Fibroblast of lung (primary cell): ENCODE measurements at regions not wholly inside any gene's neighbourhood (a gene's known extent, or its start where the extent isn't known, plus 50 kb on each side); places are given as distances from the start of the nearest gene placed in this dataset.
A peak's percentile ranks its signal among the peaks of the same experiment; 100 is the strongest.

Experiments used
- DNase-seq, 2 donors: peaks; one replicate each; pipeline versions ENCODE4 v3.0.0 to v3.0.0-alpha.2; 2010; ENCODE audit warnings: low read depth in 2 of 2
- H2AFZ ChIP-seq: 2 replicates; pipeline ENCODE4 v1.5.1; 2012; ENCODE audit warnings: low read length, control low read depth, inconsistent platforms
- H3K27ac ChIP-seq: 2 replicates; pipeline ENCODE4 v1.5.1; 2011; ENCODE audit warnings: low read length, control low read depth; ENCODE audit not compliant: insufficient read depth
- H3K27me3 ChIP-seq: 2 replicates; pipeline ENCODE4 v1.5.1; 2011; ENCODE audit warnings: mild to moderate bottlenecking, low read length; ENCODE audit not compliant: control insufficient read depth, insufficient read depth
- H3K36me3 ChIP-seq: 2 replicates; pipeline ENCODE4 v1.5.1; 2011; ENCODE audit warnings: low read length; ENCODE audit not compliant: control insufficient read depth, insufficient read depth
- H3K4me1 ChIP-seq: 2 replicates; pipeline ENCODE4 v1.5.1; 2011; ENCODE audit warnings: low read length; ENCODE audit not compliant: control insufficient read depth, insufficient read depth; ENCODE audit errors: extremely low read depth
- H3K4me2 ChIP-seq: 2 replicates; pipeline ENCODE4 v1.5.1; 2011; ENCODE audit warnings: low read length, control low read depth; ENCODE audit not compliant: insufficient read depth; ENCODE audit errors: extremely low read depth
- H3K4me3 ChIP-seq, 4 experiments: fragments of 200-600 bp in 1 of 4; sonication (generic) in 1 of 4; replicated peaks in 1 of 4; 2 replicates each; pipeline ENCODE4 v1.5.1; 2011 to 2016; ENCODE audit warnings: low read length in 4 of 4, low read depth in 3 of 4, mild to moderate bottlenecking in 3 of 4, control low read depth in 2 of 4, inconsistent platforms in 1 of 4, mixed read lengths in 1 of 4; ENCODE audit not compliant: insufficient read depth in 1 of 4; ENCODE audit errors: control extremely low read depth in 1 of 4
- H3K79me2 ChIP-seq: 2 replicates; pipeline ENCODE4 v1.5.1; 2012; ENCODE audit warnings: mild to moderate bottlenecking, low read length, inconsistent platforms; ENCODE audit not compliant: control insufficient read depth, insufficient read depth
- H3K9ac ChIP-seq: 2 replicates; pipeline ENCODE4 v1.5.1; 2011; ENCODE audit warnings: mild to moderate bottlenecking, low read length, control low read depth; ENCODE audit not compliant: insufficient read depth
- H3K9me3 ChIP-seq: 2 replicates; pipeline ENCODE4 v1.5.1; 2012; ENCODE audit warnings: low read depth, low read length; ENCODE audit not compliant: control insufficient read depth, insufficient read depth
- H4K20me1 ChIP-seq: 2 replicates; pipeline ENCODE4 v1.5.1; 2011; ENCODE audit warnings: low read length; ENCODE audit not compliant: control insufficient read depth, insufficient read depth; ENCODE audit errors: extremely low read depth
- EZH2 ChIP-seq: IDR thresholded peaks from 2 replicates; pipeline ENCODE4 v1.5.1; 2012; ENCODE audit warnings: low read length, control low read depth, mild to moderate bottlenecking; ENCODE audit errors: missing control alignments
- TF ChIP-seq, protein P1 (sequence below), 2 donors: IDR thresholded peaks in 1 of 2; conservative IDR thresholded peaks in 1 of 2; 1 replicate in 1 of 2; 2 replicates in 1 of 2; pipeline ENCODE4 v1.5.1; 2011 to 2012; ENCODE audit warnings: low read length in 2 of 2, control low read depth in 1 of 2, inconsistent platforms in 1 of 2, low read depth in 1 of 2, mild to moderate bottlenecking in 1 of 2

DNA sequence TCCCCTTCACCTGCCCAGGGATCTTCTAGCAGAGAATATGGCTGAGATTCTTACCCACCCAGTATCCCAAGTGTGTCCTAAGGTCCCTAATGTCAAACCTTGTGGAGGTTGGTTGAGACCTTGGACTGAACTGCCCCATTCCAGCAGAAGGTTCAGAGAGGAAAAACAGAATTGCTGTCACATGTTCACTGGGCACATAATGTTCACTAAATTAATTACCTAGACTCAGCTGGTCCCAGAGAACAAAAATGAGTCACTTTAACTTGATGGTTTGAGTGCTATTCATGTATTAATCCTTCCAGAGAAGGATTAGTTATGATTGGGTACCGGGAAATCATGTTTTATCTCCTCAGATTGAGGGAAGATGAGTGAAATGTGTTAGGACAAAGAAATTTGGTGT, 171.3 kb upstream of the GADL1 start:
- Histone ChIP-seq H2AFZ (no peak overlapping the region), H3K9me3 (no peaks in the 10 kb centered on the region), H3K27me3 (no peaks in the 10 kb centered on the region), H3K36me3 (no peaks in the 10 kb centered on the region), H3K4me2 (no peak overlapping the region), H3K79me2 (no peaks in the 10 kb centered on the region), H4K20me1 (no peaks in the 10 kb centered on the region), H3K27ac (no peak overlapping the region), H3K4me3 (no peak overlapping the region), H3K4me1 (no peaks in the 10 kb centered on the region), H3K9ac (no peak overlapping the region)
- DNase-seq = peak; percentile 31 to 41
- TF ChIP-seq, protein P1, sequence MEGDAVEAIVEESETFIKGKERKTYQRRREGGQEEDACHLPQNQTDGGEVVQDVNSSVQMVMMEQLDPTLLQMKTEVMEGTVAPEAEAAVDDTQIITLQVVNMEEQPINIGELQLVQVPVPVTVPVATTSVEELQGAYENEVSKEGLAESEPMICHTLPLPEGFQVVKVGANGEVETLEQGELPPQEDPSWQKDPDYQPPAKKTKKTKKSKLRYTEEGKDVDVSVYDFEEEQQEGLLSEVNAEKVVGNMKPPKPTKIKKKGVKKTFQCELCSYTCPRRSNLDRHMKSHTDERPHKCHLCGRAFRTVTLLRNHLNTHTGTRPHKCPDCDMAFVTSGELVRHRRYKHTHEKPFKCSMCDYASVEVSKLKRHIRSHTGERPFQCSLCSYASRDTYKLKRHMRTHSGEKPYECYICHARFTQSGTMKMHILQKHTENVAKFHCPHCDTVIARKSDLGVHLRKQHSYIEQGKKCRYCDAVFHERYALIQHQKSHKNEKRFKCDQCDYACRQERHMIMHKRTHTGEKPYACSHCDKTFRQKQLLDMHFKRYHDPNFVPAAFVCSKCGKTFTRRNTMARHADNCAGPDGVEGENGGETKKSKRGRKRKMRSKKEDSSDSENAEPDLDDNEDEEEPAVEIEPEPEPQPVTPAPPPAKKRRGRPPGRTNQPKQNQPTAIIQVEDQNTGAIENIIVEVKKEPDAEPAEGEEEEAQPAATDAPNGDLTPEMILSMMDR (conservative IDR thresholded peaks at IDR 0.05 in 1 of 2, IDR thresholded peaks at IDR 0.05 in 1 of 2; ENCODE audit: low read depth in 1 of 2, low read length in 2 of 2) = no peak
- TF ChIP-seq EZH2 = no peak

- H4K20me1 ChIP-seq = no peaks in the 10 kb centered on the region
- DNase-seq = peak; percentile 99
- H3K9me3 ChIP-seq = no peaks in the 10 kb centered on the region
- no peaks in the 10 kb centered on the region for H3K36me3 ChIP-seq
- TF ChIP-seq, protein P1 (conservative IDR thresholded peaks at IDR 0.05 in 1 of 2, IDR thresholded peaks at IDR 0.05 in 1 of 2; ENCODE audit: low read depth in 1 of 2, low read length in 2 of 2) = no peak
- TF ChIP-seq EZH2 = no peak
- no peak overlapping the region for H3K9ac ChIP-seq
- no peak overlapping the region for H2AFZ ChIP-seq
- H3K79me2 ChIP-seq = no peaks in the 10 kb centered on the region
- H3K4me3 ChIP-seq = no peak overlapping the region
- peak overlapping the region; percentile 46 for H3K4me2 ChIP-seq
- no peaks in the 10 kb centered on the region for H3K4me1 ChIP-seq
- H3K27me3 ChIP-seq = no peaks in the 10 kb centered on the region
- no peak overlapping the region for H3K27ac ChIP-seq
These were observed 172.5 kb upstream of the GADL1 start for GRCh38 chr3:31067004-31067403.

- H3K27me3 ChIP-seq = no peaks in the 10 kb centered on the region
- no peak overlapping the region for H3K4me2 ChIP-seq
- no peak overlapping the region for H3K4me3 ChIP-seq
- H3K9ac ChIP-seq = no peak overlapping the region
- TF ChIP-seq, protein P1 (conservative IDR thresholded peaks at IDR 0.05 in 1 of 2, IDR thresholded peaks at IDR 0.05 in 1 of 2; ENCODE audit: low read depth in 1 of 2, low read length in 2 of 2) = no peak
- TF ChIP-seq EZH2 = no peak
- no peak overlapping the region for H2AFZ ChIP-seq
- H3K36me3 ChIP-seq = no peaks in the 10 kb centered on the region
- no peaks in the 10 kb centered on the region for H3K9me3 ChIP-seq
- DNase-seq = no peak
- no peaks in the 10 kb centered on the region for H4K20me1 ChIP-seq
- no peaks in the 10 kb centered on the region for H3K79me2 ChIP-seq
- peaks cover 10% of the 10 kb centered on the region for H3K4me1 ChIP-seq
- no peak overlapping the region for H3K27ac ChIP-seq
These were observed 181.0 kb upstream of the GADL1 start for GRCh38 chr3:31075471-31075870.
